ENCODE measurements at regions not wholly inside any gene's neighbourhood (a gene's known extent, or its start where the extent isn't known, plus 50 kb on each side); places are given as distances from the start of the nearest gene placed in this dataset.

GRCh38 chr4:11216520-11216919 is 212.2 kb downstream of the HS3ST1 start:
- Histone ChIP-seq H3K9me3 (ENCODE audit: control insufficient read depth, insufficient read depth, low read length) (no peaks in the 10 kb centered on the region), H3K4me1 (ENCODE audit: control insufficient read depth, insufficient read depth, low read length) (no peaks in the 10 kb centered on the region), H3K9ac (ENCODE audit: low read depth, low read length) (no peak overlapping the region), H3K27me3 (ENCODE audit: control insufficient read depth, insufficient read depth, low read length) (no peaks in the 10 kb centered on the region), H3K4me3 (ENCODE audit: low read depth, low read length) (no peak overlapping the region), H3K36me3 (ENCODE audit: control insufficient read depth, insufficient read depth, low read length) (no peaks in the 10 kb centered on the region)

- Histone ChIP-seq H3K36me3 (ENCODE audit: control insufficient read depth, insufficient read depth, low read length) (no peaks in the 10 kb centered on the region), H3K4me3 (ENCODE audit: low read depth, low read length) (no peak overlapping the region), H3K9ac (ENCODE audit: low read depth, low read length) (no peak overlapping the region), H3K9me3 (ENCODE audit: control insufficient read depth, insufficient read depth, low read length) (no peaks in the 10 kb centered on the region), H3K27me3 (ENCODE audit: control insufficient read depth, insufficient read depth, low read length) (no peaks in the 10 kb centered on the region), H3K4me1 (ENCODE audit: control insufficient read depth, insufficient read depth, low read length) (no peaks in the 10 kb centered on the region)
Measured at GRCh38 chr4:11214281-11214680, 214.4 kb downstream of the HS3ST1 start.

- no peaks in the 10 kb centered on the region for H3K27me3 ChIP-seq (ENCODE audit: control insufficient read depth, insufficient read depth, low read length)
- no peaks in the 10 kb centered on the region for H3K36me3 ChIP-seq (ENCODE audit: control insufficient read depth, insufficient read depth, low read length)
- H3K9ac ChIP-seq (ENCODE audit: low read depth, low read length) = no peak overlapping the region
- no peaks in the 10 kb centered on the region for H3K9me3 ChIP-seq (ENCODE audit: control insufficient read depth, insufficient read depth, low read length)
- H3K4me1 ChIP-seq (ENCODE audit: control insufficient read depth, insufficient read depth, low read length) = no peaks in the 10 kb centered on the region
- no peak overlapping the region for H3K4me3 ChIP-seq (ENCODE audit: low read depth, low read length)
Measured at GRCh38 chr4:11209826-11210225, 218.9 kb downstream of the HS3ST1 start.

GRCh38 chr4:11201256-11201655 is 227.4 kb downstream of the HS3ST1 start:
- no peak overlapping the region for H3K9ac ChIP-seq (ENCODE audit: low read depth, low read length)
- no peaks in the 10 kb centered on the region for H3K27me3 ChIP-seq (ENCODE audit: control insufficient read depth, insufficient read depth, low read length)
- no peak overlapping the region for H3K4me3 ChIP-seq (ENCODE audit: low read depth, low read length)
- peaks cover 2% of the 10 kb centered on the region for H3K36me3 ChIP-seq (ENCODE audit: control insufficient read depth, insufficient read depth, low read length)
- H3K4me1 ChIP-seq (ENCODE audit: control insufficient read depth, insufficient read depth, low read length) = peaks cover 3% of the 10 kb centered on the region
- H3K9me3 ChIP-seq (ENCODE audit: control insufficient read depth, insufficient read depth, low read length) = no peaks in the 10 kb centered on the region

- no peaks in the 10 kb centered on the region for H3K36me3 ChIP-seq (ENCODE audit: control insufficient read depth, insufficient read depth, low read length)
- no peaks in the 10 kb centered on the region for H3K27me3 ChIP-seq (ENCODE audit: control insufficient read depth, insufficient read depth, low read length)
- no peak overlapping the region for H3K4me3 ChIP-seq (ENCODE audit: low read depth, low read length)
- no peak overlapping the region for H3K9ac ChIP-seq (ENCODE audit: low read depth, low read length)
- no peaks in the 10 kb centered on the region for H3K9me3 ChIP-seq (ENCODE audit: control insufficient read depth, insufficient read depth, low read length)
- H3K4me1 ChIP-seq (ENCODE audit: control insufficient read depth, insufficient read depth, low read length) = peaks cover 3% of the 10 kb centered on the region
Measured at GRCh38 chr4:11198516-11199305, 230.0 kb downstream of the HS3ST1 start.

- no peaks in the 10 kb centered on the region for H3K27me3 ChIP-seq (ENCODE audit: control insufficient read depth, insufficient read depth, low read length)
- no peak overlapping the region for H3K4me3 ChIP-seq (ENCODE audit: low read depth, low read length)
- no peaks in the 10 kb centered on the region for H3K9me3 ChIP-seq (ENCODE audit: control insufficient read depth, insufficient read depth, low read length)
- H3K36me3 ChIP-seq (ENCODE audit: control insufficient read depth, insufficient read depth, low read length) = no peaks in the 10 kb centered on the region
- H3K4me1 ChIP-seq (ENCODE audit: control insufficient read depth, insufficient read depth, low read length) = peaks cover 3% of the 10 kb centered on the region
- no peak overlapping the region for H3K9ac ChIP-seq (ENCODE audit: low read depth, low read length)
Measured at GRCh38 chr4:11197631-11198341, 230.9 kb downstream of the HS3ST1 start.

GRCh38 chr4:11196927-11197522 is 231.7 kb downstream of the HS3ST1 start:
- H3K27me3 ChIP-seq (ENCODE audit: control insufficient read depth, insufficient read depth, low read length) = no peaks in the 10 kb centered on the region
- H3K4me1 ChIP-seq (ENCODE audit: control insufficient read depth, insufficient read depth, low read length) = peaks cover 3% of the 10 kb centered on the region
- H3K9ac ChIP-seq (ENCODE audit: low read depth, low read length) = no peak overlapping the region
- no peak overlapping the region for H3K4me3 ChIP-seq (ENCODE audit: low read depth, low read length)
- no peaks in the 10 kb centered on the region for H3K36me3 ChIP-seq (ENCODE audit: control insufficient read depth, insufficient read depth, low read length)
- no peaks in the 10 kb centered on the region for H3K9me3 ChIP-seq (ENCODE audit: control insufficient read depth, insufficient read depth, low read length)

- H3K36me3 ChIP-seq (ENCODE audit: control insufficient read depth, insufficient read depth, low read length) = no peaks in the 10 kb centered on the region
- H3K9me3 ChIP-seq (ENCODE audit: control insufficient read depth, insufficient read depth, low read length) = no peaks in the 10 kb centered on the region
- no peaks in the 10 kb centered on the region for H3K27me3 ChIP-seq (ENCODE audit: control insufficient read depth, insufficient read depth, low read length)
- H3K4me1 ChIP-seq (ENCODE audit: control insufficient read depth, insufficient read depth, low read length) = peaks cover 3% of the 10 kb centered on the region
- no peak overlapping the region for H3K4me3 ChIP-seq (ENCODE audit: low read depth, low read length)
- no peak overlapping the region for H3K9ac ChIP-seq (ENCODE audit: low read depth, low read length)
Measured at GRCh38 chr4:11194431-11194830, 234.3 kb downstream of the HS3ST1 start.

- H3K9ac ChIP-seq (ENCODE audit: low read depth, low read length) = no peak overlapping the region
- no peak overlapping the region for H3K4me3 ChIP-seq (ENCODE audit: low read depth, low read length)
- no peaks in the 10 kb centered on the region for H3K4me1 ChIP-seq (ENCODE audit: control insufficient read depth, insufficient read depth, low read length)
- no peaks in the 10 kb centered on the region for H3K9me3 ChIP-seq (ENCODE audit: control insufficient read depth, insufficient read depth, low read length)
- no peaks in the 10 kb centered on the region for H3K36me3 ChIP-seq (ENCODE audit: control insufficient read depth, insufficient read depth, low read length)
- H3K27me3 ChIP-seq (ENCODE audit: control insufficient read depth, insufficient read depth, low read length) = no peaks in the 10 kb centered on the region
Measured at GRCh38 chr4:11189756-11190155, 238.9 kb downstream of the HS3ST1 start.

- no peak overlapping the region for H3K4me3 ChIP-seq (ENCODE audit: low read depth, low read length)
- H3K36me3 ChIP-seq (ENCODE audit: control insufficient read depth, insufficient read depth, low read length) = no peaks in the 10 kb centered on the region
Measured at GRCh38 chr4:11183356-11183740, 245.3 kb downstream of the HS3ST1 start.

GRCh38 chr4:11182586-11183355 is 245.9 kb downstream of the HS3ST1 start:
- H3K27me3 ChIP-seq (ENCODE audit: control insufficient read depth, insufficient read depth, low read length) = no peaks in the 10 kb centered on the region

More at GRCh38 chr4:11183356-11183740, 245.3 kb downstream of the HS3ST1 start:
- Histone ChIP-seq H3K4me1 (ENCODE audit: control insufficient read depth, insufficient read depth, low read length) (no peaks in the 10 kb centered on the region), H3K9ac (ENCODE audit: low read depth, low read length) (no peak overlapping the region), H3K9me3 (ENCODE audit: control insufficient read depth, insufficient read depth, low read length) (no peaks in the 10 kb centered on the region), H3K27me3 (ENCODE audit: control insufficient read depth, insufficient read depth, low read length) (no peaks in the 10 kb centered on the region)

More at GRCh38 chr4:11182586-11183355, 245.9 kb downstream of the HS3ST1 start:
- Histone ChIP-seq H3K9me3 (ENCODE audit: control insufficient read depth, insufficient read depth, low read length) (no peaks in the 10 kb centered on the region), H3K36me3 (ENCODE audit: control insufficient read depth, insufficient read depth, low read length) (no peaks in the 10 kb centered on the region), H3K9ac (ENCODE audit: low read depth, low read length) (no peak overlapping the region), H3K4me1 (ENCODE audit: control insufficient read depth, insufficient read depth, low read length) (no peaks in the 10 kb centered on the region), H3K4me3 (ENCODE audit: low read depth, low read length) (no peak overlapping the region)

Measured in iPS-15b (cell line).